A172 (cell line): ENCODE measurements at regions not wholly inside any gene's neighbourhood (a gene's known extent, or its start where the extent isn't known, plus 50 kb on each side); places are given as distances from the start of the nearest gene placed in this dataset.
A peak's percentile ranks its signal among the peaks of the same experiment; 100 is the strongest.
"Not testable (repeated sequence)": the region's sequence is repeated elsewhere in the genome, so short reads cannot be mapped to it uniquely, and the experiment has no call there.

Experiments used
- DNase-seq: peaks from one replicate; pipeline ENCODE4 v3.0.0-alpha.2; 2015; ENCODE audit warnings: low spot score

- DNase-seq: no peak
Measured at GRCh38 chr20:1825938-1826445, 69.2 kb upstream of the SIRPA start.

- DNase-seq: no peak
Measured at GRCh38 chr20:1825507-1825906, 69.7 kb upstream of the SIRPA start.

GRCh38 chr20:1824834-1825233 lies 70.4 kb upstream of the SIRPA start:
- no peak for DNase-seq

GRCh38 chr20:1824181-1824580 lies 71.0 kb upstream of the SIRPA start:
- no peak for DNase-seq

GRCh38 chr20:1823450-1823844 lies 71.8 kb upstream of the SIRPA start:
- no peak for DNase-seq

- no peak for DNase-seq
Measured at GRCh38 chr20:1822564-1823449, 72.4 kb upstream of the SIRPA start.

GRCh38 chr20:1820138-1821079 lies 74.8 kb upstream of the SIRPA start:
- no peak for DNase-seq

- DNase-seq: no peak
Measured at GRCh38 chr20:1819311-1820137, 75.7 kb upstream of the SIRPA start.

GRCh38 chr20:1818895-1819294 lies 76.3 kb upstream of the SIRPA start:
- DNase-seq: no peak

GRCh38 chr20:1818247-1818840 lies 76.9 kb upstream of the SIRPA start:
- DNase-seq: no peak

GRCh38 chr20:1817577-1818211 lies 77.5 kb upstream of the SIRPA start:
- no peak for DNase-seq

GRCh38 chr20:1816384-1817381 lies 78.5 kb upstream of the SIRPA start:
- DNase-seq: peak; percentile 86

- DNase-seq: no peak
Measured at GRCh38 chr20:1815502-1816085, 79.6 kb upstream of the SIRPA start.

GRCh38 chr20:1814861-1815260 lies 80.3 kb upstream of the SIRPA start:
- not testable (repeated sequence) for DNase-seq

- no peak for DNase-seq
Measured at GRCh38 chr20:1813674-1814635, 81.3 kb upstream of the SIRPA start.

GRCh38 chr20:1813101-1813529 lies 82.1 kb upstream of the SIRPA start:
- DNase-seq: peak; percentile 91

- DNase-seq: no peak
Measured at GRCh38 chr20:1811621-1812498, 83.3 kb upstream of the SIRPA start.
